A549 (cell line): ENCODE measurements at regions not wholly inside any gene's neighbourhood (a gene's known extent, or its start where the extent isn't known, plus 50 kb on each side); places are given as distances from the start of the nearest gene placed in this dataset.

ENCODE experiments used
- ATAC-seq, 2 experiments: fragments of 200-7000 bp in 1 of 2; fragments of >200 bp in 1 of 2; cut with Nextera tagmentation in 1 of 2; cut with Tn5 transposase in 1 of 2; 3 replicates each; pipeline versions ENCODE4 v1.8.0 to v1.9.1; 2018 to 2020; ENCODE audit warnings: mild to moderate bottlenecking in 1 of 2, moderate library complexity in 1 of 2
- CTCF ChIA-PET: fragments of 300-600 bp; sonication (Branson Sonifier 250); formaldehyde crosslinking; extraction: SDS; loops from one replicate; lab custom pipeline; 2021; ENCODE audit warnings: antibody characterized with exemption, inconsistent platforms; lab: Yijun Ruan, JAX
- POLR2A ChIA-PET: fragments of 350-600 bp; formaldehyde crosslinking; extraction: SDS; loops from one replicate; lab custom pipeline; 2021; ENCODE audit warnings: antibody characterized with exemption, inconsistent platforms; lab: Yijun Ruan, JAX
- DNase-seq, 2 experiments: peaks; one replicate each; pipeline versions ENCODE4 v3.0.0 to v3.0.0-alpha.2; 2011 to 2016; ENCODE audit warnings: low read depth in 1 of 2, low spot score in 1 of 2
- FAIRE-seq: peaks from 2 replicates; lab custom pipeline; 2011; peaks lifted over from hg19 to GRCh38; lab: Jason Lieb, UNC
- H3K27ac ChIP-seq, 2 experiments: fragments of >200 bp; sonication (Bioruptor Twin); formaldehyde crosslinking; 3 replicates each; pipeline ENCODE4 v1.5.1; 2016 to 2017
- H3K4me1 ChIP-seq: fragments of >200 bp; sonication (Bioruptor Twin); formaldehyde crosslinking; 3 replicates; pipeline ENCODE4 v1.6.1; 2016
- H3K4me2 ChIP-seq: fragments of >200 bp; sonication (Bioruptor Twin); formaldehyde crosslinking; 3 replicates; pipeline ENCODE4 v1.6.1; 2016
- H3K4me3 ChIP-seq: fragments of >200 bp; sonication (Bioruptor Twin); formaldehyde crosslinking; 3 replicates; pipeline ENCODE4 v1.5.1; 2016
- H3K9me3 ChIP-seq: fragments of >200 bp; sonication (Bioruptor Twin); formaldehyde crosslinking; 3 replicates; pipeline ENCODE4 v1.6.1; 2016
- CBX8 ChIP-seq: fragments of 200-600 bp; sonication (generic); IDR thresholded peaks from 2 replicates; pipeline ENCODE4 v1.6.1; 2016
- CEBPB ChIP-seq, 2 experiments: fragments of >200 bp in 1 of 2; sonication (Bioruptor Twin) in 1 of 2; formaldehyde crosslinking in 1 of 2; IDR thresholded peaks; 2 replicates each; pipeline ENCODE4 v1.6.1; 2012 to 2016
- CHD4 ChIP-seq: fragments of 200-600 bp; sonication (generic); IDR thresholded peaks from 2 replicates; pipeline ENCODE4 v1.6.1; 2016; ENCODE audit warnings: antibody characterized with exemption, mild to moderate bottlenecking, borderline replicate concordance
- EHF ChIP-seq: fragments of 250-450 bp; sonication (Bioruptor Pico); IDR thresholded peaks from 2 replicates; pipeline ENCODE4 v1.5.0; 2020; ENCODE audit warnings: mild to moderate bottlenecking
- EHMT2 ChIP-seq: fragments of 200-600 bp; sonication (generic); IDR thresholded peaks from 2 replicates; pipeline ENCODE4 v1.6.1; 2016; ENCODE audit warnings: antibody characterized with exemption, low read depth, mild to moderate bottlenecking, moderate library complexity
- FOSB ChIP-seq: fragments of 250-450 bp; sonication (Bioruptor Pico); IDR thresholded peaks from 2 replicates; pipeline ENCODE4 v1.5.0; 2020; ENCODE audit warnings: mild to moderate bottlenecking, moderate library complexity
- FOXS1 ChIP-seq: fragments of 250-450 bp; sonication (Bioruptor Pico); IDR thresholded peaks from 2 replicates; pipeline ENCODE4 v1.5.0; 2020; ENCODE audit warnings: mild to moderate bottlenecking, moderate library complexity
- GATA3 ChIP-seq: IDR thresholded peaks from 2 replicates; pipeline ENCODE4 v1.6.1; 2012; ENCODE audit warnings: borderline replicate concordance
- HES2 ChIP-seq: fragments of >200 bp; sonication (Bioruptor Twin); formaldehyde crosslinking; IDR thresholded peaks from 2 replicates; pipeline ENCODE4 v1.6.1; 2016
- KDM5A ChIP-seq: fragments of 200-600 bp; sonication (generic); IDR thresholded peaks from 2 replicates; pipeline ENCODE4 v1.6.1; 2016; ENCODE audit warnings: antibody characterized with exemption, mild to moderate bottlenecking
- MAFK ChIP-seq: fragments of 450-650 bp; IDR thresholded peaks from 2 replicates; pipeline ENCODE4 v1.6.1; 2014; ENCODE audit not compliant: partially characterized antibody
- MAZ ChIP-seq: fragments of 150-350 bp; IDR thresholded peaks from 2 replicates; pipeline ENCODE4 v1.6.1; 2014; ENCODE audit warnings: antibody characterized with exemption, low read depth, low read length, borderline replicate concordance
- NFE2L2 ChIP-seq: fragments of 150-350 bp; conservative IDR thresholded peaks from 2 replicates; pipeline ENCODE4 v1.6.1; 2014; ENCODE audit warnings: low read length
- PHF8 ChIP-seq: fragments of 200-600 bp; sonication (generic); IDR thresholded peaks from 2 replicates; pipeline ENCODE4 v1.6.1; 2016; ENCODE audit warnings: low read depth, mild to moderate bottlenecking, antibody characterized with exemption, moderate library complexity, borderline replicate concordance
- RARB ChIP-seq: fragments of 250-450 bp; sonication (Bioruptor Pico); IDR thresholded peaks from 2 replicates; pipeline ENCODE4 v1.8.0; 2021; ENCODE audit warnings: mild to moderate bottlenecking, moderate library complexity
- RFX5 ChIP-seq: fragments of 450-650 bp; IDR thresholded peaks from 2 replicates; pipeline ENCODE4 v1.7.1; 2014; ENCODE audit warnings: antibody characterized with exemption, mild to moderate bottlenecking, moderate library complexity
- TP53 ChIP-seq: fragments of 250-450 bp; sonication (Bioruptor Pico); IDR thresholded peaks from 2 replicates; pipeline ENCODE4 v1.5.0; 2021; ENCODE audit warnings: mild to moderate bottlenecking, moderate library complexity
- ZFP36 ChIP-seq: fragments of 450-650 bp; IDR thresholded peaks from 2 replicates; pipeline ENCODE4 v1.6.1; 2014; ENCODE audit warnings: borderline replicate concordance; ENCODE audit not compliant: partially characterized antibody
- WGBS: methylation state at CpG from one replicate; pipeline ENCODE4 v1.1.6; 2017; ENCODE audit errors: missing lambda C conversion rate; 5-methylcytosine and 5-hydroxymethylcytosine counted together
- TF ChIP-seq, protein P1 (sequence below): fragments of 250-450 bp; sonication (Bioruptor Pico); IDR thresholded peaks from 2 replicates; pipeline ENCODE4 v1.5.0; 2021; ENCODE audit warnings: mild to moderate bottlenecking, moderate library complexity, borderline replicate concordance
- TF ChIP-seq, protein P2 (sequence below): fragments of 150-350 bp; IDR thresholded peaks from 2 replicates; pipeline ENCODE4 v1.6.1; 2014; ENCODE audit warnings: low read depth, mild to moderate bottlenecking, low read length

DNA sequence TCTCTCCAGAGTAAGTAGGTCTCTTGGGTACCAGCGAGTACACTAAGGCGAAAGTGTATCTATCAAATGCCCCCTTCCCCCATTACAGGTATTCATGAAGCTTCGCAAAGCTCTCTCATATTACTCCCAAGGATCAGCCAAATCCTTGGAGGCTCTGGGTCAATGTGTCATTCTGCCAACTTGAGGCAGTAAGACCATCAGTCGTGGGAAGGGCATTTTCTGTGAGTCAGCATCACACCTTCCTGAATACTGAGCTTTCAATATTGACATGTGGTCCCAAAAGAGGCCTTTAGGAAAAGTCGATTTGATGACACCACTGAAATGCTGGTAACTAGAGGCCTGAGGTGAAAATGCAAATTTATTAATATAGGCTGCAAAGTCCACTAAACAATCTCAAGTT, 323.9 kb downstream of the LRIG3 start:
- no peak overlapping the region for H3K4me3 ChIP-seq
- ChIA-PET CTCF (no interaction called here), POLR2A (no interaction called here)
- no peak overlapping the region for H3K4me2 ChIP-seq
- TF ChIP-seq GATA3 (no peak), EHF (CRISPR knock-in tag) (no peak), CEBPB (IDR thresholded peaks at IDR 0.05) (no peak), KDM5A (no peak), ZFP36 (no peak), PHF8 (no peak), RARB (CRISPR knock-in tag) (no peak), HES2 (no peak)
- TF ChIP-seq, protein P1, sequence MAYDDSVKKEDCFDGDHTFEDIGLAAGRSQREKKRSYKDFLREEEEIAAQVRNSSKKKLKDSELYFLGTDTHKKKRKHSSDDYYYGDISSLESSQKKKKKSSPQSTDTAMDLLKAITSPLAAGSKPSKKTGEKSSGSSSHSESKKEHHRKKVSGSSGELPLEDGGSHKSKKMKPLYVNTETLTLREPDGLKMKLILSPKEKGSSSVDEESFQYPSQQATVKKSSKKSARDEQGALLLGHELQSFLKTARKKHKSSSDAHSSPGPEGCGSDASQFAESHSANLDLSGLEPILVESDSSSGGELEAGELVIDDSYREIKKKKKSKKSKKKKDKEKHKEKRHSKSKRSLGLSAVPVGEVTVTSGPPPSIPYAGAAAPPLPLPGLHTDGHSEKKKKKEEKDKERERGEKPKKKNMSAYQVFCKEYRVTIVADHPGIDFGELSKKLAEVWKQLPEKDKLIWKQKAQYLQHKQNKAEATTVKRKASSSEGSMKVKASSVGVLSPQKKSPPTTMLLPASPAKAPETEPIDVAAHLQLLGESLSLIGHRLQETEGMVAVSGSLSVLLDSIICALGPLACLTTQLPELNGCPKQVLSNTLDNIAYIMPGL (CRISPR knock-in tag): no peak
- H3K27ac ChIP-seq: no peak overlapping the region
- no peak for ATAC-seq
- H3K9me3 ChIP-seq: no peaks in the 10 kb centered on the region
- H3K4me1 ChIP-seq: no peaks in the 10 kb centered on the region
- FAIRE-seq: no peak
- 59% methylated on average over 5 of the region's 5 CpGs for WGBS
- DNase-seq: peak in 1 of 2 experiments; percentile 9

GRCh38 chr12:58601529-58601928, 318.8 kb downstream of the LRIG3 start:
- no peak overlapping the region for H3K4me2 ChIP-seq
- no peaks in the 10 kb centered on the region for H3K9me3 ChIP-seq
- WGBS: 0% methylated on average over 1 of the region's 1 CpG
- TF ChIP-seq TP53 (CRISPR knock-in tag) (no peak), MAFK (peak; percentile 97)
- H3K4me1 ChIP-seq: no peaks in the 10 kb centered on the region
- DNase-seq: no peak
- no peak overlapping the region for H3K27ac ChIP-seq
- ATAC-seq: no peak
- CTCF ChIA-PET: interaction anchor here (1.7 kb wide), 1 partner anchor 61 kb away, joined by 4 read pairs; no protein-coding TSS in a partner anchor
- no peak overlapping the region for H3K4me3 ChIP-seq
- FAIRE-seq: no peak
- POLR2A ChIA-PET: no interaction called here

DNA sequence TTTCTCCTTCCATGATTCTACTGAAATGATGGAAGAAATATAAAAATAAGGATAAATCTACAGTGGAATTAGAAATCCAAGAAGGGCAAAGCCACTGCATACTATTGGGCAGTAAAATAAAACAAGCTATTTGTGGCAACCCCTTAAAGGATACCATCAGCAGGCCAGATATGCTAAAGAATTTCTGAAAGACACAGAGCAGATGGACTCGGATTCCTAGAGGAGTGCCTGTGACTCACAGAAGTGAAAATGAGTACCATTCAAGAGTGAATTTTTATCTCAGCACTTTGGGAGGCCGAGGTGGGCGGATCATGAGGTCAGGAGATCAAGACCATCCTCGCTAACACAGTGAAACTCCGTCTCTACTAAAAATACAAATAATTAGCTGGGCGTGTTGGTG, 318.1 kb downstream of the LRIG3 start:
- no peak for FAIRE-seq
- Histone ChIP-seq H3K9me3 (no peaks in the 10 kb centered on the region), H3K4me2 (no peak overlapping the region), H3K4me3 (no peak overlapping the region), H3K4me1 (no peaks in the 10 kb centered on the region), H3K27ac (no peak overlapping the region)
- WGBS: 79% methylated on average over 6 of the region's 6 CpGs
- DNase-seq: no peak
- ChIA-PET POLR2A (no interaction called here), CTCF (interaction anchor here (0.7 to 1.7 kb wide), 2 partner anchors 61 to 505 kb away, joined by 4 read pairs; no protein-coding TSS in a partner anchor)
- TF ChIP-seq MAFK (no peak), PHF8 (no peak), RARB (CRISPR knock-in tag) (no peak), RFX5 (no peak), CHD4 (no peak), EHMT2 (no peak), FOSB (CRISPR knock-in tag) (no peak), CBX8 (no peak), MAZ (no peak), FOXS1 (CRISPR knock-in tag) (no peak), NFE2L2 (no peak), EHF (CRISPR knock-in tag) (no peak)
- TF ChIP-seq, protein P2, sequence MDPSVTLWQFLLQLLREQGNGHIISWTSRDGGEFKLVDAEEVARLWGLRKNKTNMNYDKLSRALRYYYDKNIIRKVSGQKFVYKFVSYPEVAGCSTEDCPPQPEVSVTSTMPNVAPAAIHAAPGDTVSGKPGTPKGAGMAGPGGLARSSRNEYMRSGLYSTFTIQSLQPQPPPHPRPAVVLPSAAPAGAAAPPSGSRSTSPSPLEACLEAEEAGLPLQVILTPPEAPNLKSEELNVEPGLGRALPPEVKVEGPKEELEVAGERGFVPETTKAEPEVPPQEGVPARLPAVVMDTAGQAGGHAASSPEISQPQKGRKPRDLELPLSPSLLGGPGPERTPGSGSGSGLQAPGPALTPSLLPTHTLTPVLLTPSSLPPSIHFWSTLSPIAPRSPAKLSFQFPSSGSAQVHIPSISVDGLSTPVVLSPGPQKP: no peak
- no peak for ATAC-seq
